Iris pigment epithelial cell (primary cell): ENCODE measurements at regions not wholly inside any gene's neighbourhood (a gene's known extent, or its start where the extent isn't known, plus 50 kb on each side); places are given as distances from the start of the nearest gene placed in this dataset.
"Not testable (repeated sequence)": the region's sequence is repeated elsewhere in the genome, so short reads cannot be mapped to it uniquely, and the experiment has no call there.

Experiments used
- DNase-seq: peaks from one replicate; pipeline ENCODE4 v3.0.0-alpha.2; 2011; ENCODE audit warnings: low read depth

GRCh38 chr9:117938896-117939295 lies 234.7 kb downstream of the TLR4 start:
- no peak for DNase-seq

- not testable (repeated sequence) for DNase-seq
Measured at GRCh38 chr9:117944750-117945149, 240.5 kb downstream of the TLR4 start.

GRCh38 chr9:117945286-117945685 lies 241.1 kb downstream of the TLR4 start:
- DNase-seq: no peak

GRCh38 chr9:117951127-117951526 lies 246.9 kb downstream of the TLR4 start:
- no peak for DNase-seq

- no peak for DNase-seq
Measured at GRCh38 chr9:117952581-117952980, 248.4 kb downstream of the TLR4 start.

GRCh38 chr9:117957267-117957666 lies 253.1 kb downstream of the TLR4 start:
- no peak for DNase-seq

GRCh38 chr9:117958726-117959125 lies 254.5 kb downstream of the TLR4 start:
- DNase-seq: no peak

GRCh38 chr9:117963493-117964090 lies 259.4 kb downstream of the TLR4 start:
- no peak for DNase-seq

- no peak for DNase-seq
Measured at GRCh38 chr9:117970276-117971050, 266.3 kb downstream of the TLR4 start.

- DNase-seq: no peak
Measured at GRCh38 chr9:117974108-117974507, 269.9 kb downstream of the TLR4 start.

- DNase-seq: no peak
Measured at GRCh38 chr9:117979914-117980313, 275.7 kb downstream of the TLR4 start.

- DNase-seq: no peak
Measured at GRCh38 chr9:117987945-117988344, 283.7 kb downstream of the TLR4 start.

- no peak for DNase-seq
Measured at GRCh38 chr9:117992006-117992405, 287.8 kb downstream of the TLR4 start.

GRCh38 chr9:118000581-118000980 lies 296.4 kb downstream of the TLR4 start:
- no peak for DNase-seq

GRCh38 chr9:118003240-118003639 lies 299.0 kb downstream of the TLR4 start:
- no peak for DNase-seq

GRCh38 chr9:118008246-118008645 lies 304.0 kb downstream of the TLR4 start:
- DNase-seq: no peak

- DNase-seq: no peak
Measured at GRCh38 chr9:118009614-118010013, 305.4 kb downstream of the TLR4 start.

- no peak for DNase-seq
Measured at GRCh38 chr9:118017607-118018122, 313.5 kb downstream of the TLR4 start.

- DNase-seq: no peak
Measured at GRCh38 chr9:118023644-118024043, 319.4 kb downstream of the TLR4 start.

GRCh38 chr9:118028225-118028624 lies 324.0 kb downstream of the TLR4 start:
- no peak for DNase-seq

- no peak for DNase-seq
Measured at GRCh38 chr9:118029425-118029824, 325.2 kb downstream of the TLR4 start.

GRCh38 chr9:118034701-118035100 lies 330.5 kb downstream of the TLR4 start:
- no peak for DNase-seq

- no peak for DNase-seq
Measured at GRCh38 chr9:118038713-118039112, 334.5 kb downstream of the TLR4 start.

- no peak for DNase-seq
Measured at GRCh38 chr9:118058227-118058626, 354.0 kb downstream of the TLR4 start.
